GM23338 (cell line): ENCODE measurements at regions not wholly inside any gene's neighbourhood (a gene's known extent, or its start where the extent isn't known, plus 50 kb on each side); places are given as distances from the start of the nearest gene placed in this dataset.

Source experiments
- CTCF ChIP-seq, 2 experiments: fragments of 200-600 bp in 1 of 2; sonication (generic) in 1 of 2; conservative IDR thresholded peaks; 2 replicates each; pipeline versions ENCODE4 v1.5.1 to v1.6.1; 2016 to 2017; ENCODE audit warnings: antibody characterized with exemption in 2 of 2, low read depth in 2 of 2, mild to moderate bottlenecking in 2 of 2, moderate library complexity in 1 of 2
- POLR2AphosphoS5 ChIP-seq: IDR thresholded peaks from 2 replicates; pipeline ENCODE4 v1.6.1; 2016; ENCODE audit warnings: antibody characterized with exemption, low read depth
- REST ChIP-seq: IDR thresholded peaks from one replicate; pipeline ENCODE4 v1.6.1; 2018; ENCODE audit warnings: antibody characterized with exemption; ENCODE audit not compliant: unreplicated experiment

GRCh38 chr5:173498739-173499470 lies 117.5 kb downstream of the BOD1 start:
- TF ChIP-seq REST (no peak), CTCF (conservative IDR thresholded peaks at IDR 0.05; ENCODE audit: low read depth in 2 of 2) (no peak), POLR2AphosphoS5 (no peak)
